Neural crest cell (in vitro differentiated cells): ENCODE measurements at regions not wholly inside any gene's neighbourhood (a gene's known extent, or its start where the extent isn't known, plus 50 kb on each side); places are given as distances from the start of the nearest gene placed in this dataset.
A peak's percentile ranks its signal among the peaks of the same experiment; 100 is the strongest.

Source experiments
- DNase-seq: peaks from one replicate; pipeline ENCODE4 v3.0.0; 2021; ENCODE audit warnings: low read depth, mixed read lengths, low spot score
- H3K27ac Mint-ChIP-seq: one replicate; pipeline ENCODE4 v1.8.0; 2021; ENCODE audit warnings: mild to moderate bottlenecking, mixed read lengths; ENCODE audit not compliant: unreplicated experiment
- H3K27me3 Mint-ChIP-seq: 2 replicates; pipeline ENCODE4 v1.8.0; 2021; ENCODE audit warnings: low read depth, mild to moderate bottlenecking, mixed read lengths
- H3K36me3 Mint-ChIP-seq: 2 replicates; pipeline ENCODE4 v1.8.0; 2021; ENCODE audit warnings: low read depth, mild to moderate bottlenecking, mixed read lengths
- H3K4me1 Mint-ChIP-seq: 2 replicates; pipeline ENCODE4 v1.8.0; 2021; ENCODE audit warnings: mixed read lengths
- H3K4me3 Mint-ChIP-seq: one replicate; pipeline ENCODE4 v1.8.0; 2021; ENCODE audit warnings: mild to moderate bottlenecking, mixed read lengths
- H3K9me3 Mint-ChIP-seq: 2 replicates; pipeline ENCODE4 v1.8.0; 2021; ENCODE audit warnings: mixed read lengths
- CTCF ChIP-seq: fragments of 200-600 bp; sonication (generic); conservative IDR thresholded peaks from 2 replicates; pipeline ENCODE4 v1.5.0; 2021; ENCODE audit warnings: antibody characterized with exemption, mild to moderate bottlenecking

- no peak overlapping the region for H3K4me3 Mint-ChIP-seq
- no peaks in the 10 kb centered on the region for H3K36me3 Mint-ChIP-seq
- no peak for TF ChIP-seq CTCF
- no peaks in the 10 kb centered on the region for H3K4me1 Mint-ChIP-seq
- DNase-seq, result no peak
- no peaks in the 10 kb centered on the region for H3K9me3 Mint-ChIP-seq
- no peak overlapping the region for H3K27ac Mint-ChIP-seq
- no peaks in the 10 kb centered on the region for H3K27me3 Mint-ChIP-seq
Observed at GRCh38 chr18:39039813-39040212, 1474.2 kb upstream of the CELF4 start.

- H3K4me1 Mint-ChIP-seq, result no peaks in the 10 kb centered on the region
- no peak overlapping the region for H3K27ac Mint-ChIP-seq
- H3K4me3 Mint-ChIP-seq, result no peak overlapping the region
- no peaks in the 10 kb centered on the region for H3K9me3 Mint-ChIP-seq
- no peak for DNase-seq
- no peaks in the 10 kb centered on the region for H3K36me3 Mint-ChIP-seq
- TF ChIP-seq CTCF, result no peak
- H3K27me3 Mint-ChIP-seq, result no peaks in the 10 kb centered on the region
Observed at GRCh38 chr18:39037925-39038324, 1472.3 kb upstream of the CELF4 start.

GRCh38 chr18:39033312-39033711 is 1467.7 kb upstream of the CELF4 start:
- Mint-ChIP-seq H3K4me1 (peaks cover 9% of the 10 kb centered on the region), H3K27me3 (no peaks in the 10 kb centered on the region), H3K4me3 (no peak overlapping the region), H3K9me3 (no peaks in the 10 kb centered on the region), H3K36me3 (no peaks in the 10 kb centered on the region), H3K27ac (no peak overlapping the region)
- no peak for DNase-seq
- no peak for TF ChIP-seq CTCF

- peaks cover 9% of the 10 kb centered on the region for H3K4me1 Mint-ChIP-seq
- H3K36me3 Mint-ChIP-seq, result no peaks in the 10 kb centered on the region
- H3K27ac Mint-ChIP-seq, result no peak overlapping the region
- no peak overlapping the region for H3K4me3 Mint-ChIP-seq
- H3K9me3 Mint-ChIP-seq, result no peaks in the 10 kb centered on the region
- no peaks in the 10 kb centered on the region for H3K27me3 Mint-ChIP-seq
- no peak for TF ChIP-seq CTCF
- DNase-seq, result no peak
Observed at GRCh38 chr18:39031647-39032046, 1466.0 kb upstream of the CELF4 start.

- H3K27ac Mint-ChIP-seq, result peak overlapping the region; percentile 15
- H3K27me3 Mint-ChIP-seq, result no peaks in the 10 kb centered on the region
- H3K4me1 Mint-ChIP-seq, result peaks cover 9% of the 10 kb centered on the region
- no peak for TF ChIP-seq CTCF
- H3K4me3 Mint-ChIP-seq, result no peak overlapping the region
- no peak for DNase-seq
- H3K9me3 Mint-ChIP-seq, result no peaks in the 10 kb centered on the region
- no peaks in the 10 kb centered on the region for H3K36me3 Mint-ChIP-seq
Observed at GRCh38 chr18:39030124-39030655, 1464.6 kb upstream of the CELF4 start.

GRCh38 chr18:39025531-39025930 is 1459.9 kb upstream of the CELF4 start:
- H3K36me3 Mint-ChIP-seq, result no peaks in the 10 kb centered on the region
- H3K27ac Mint-ChIP-seq, result no peak overlapping the region
- H3K27me3 Mint-ChIP-seq, result no peaks in the 10 kb centered on the region
- peaks cover 9% of the 10 kb centered on the region for H3K4me1 Mint-ChIP-seq
- DNase-seq, result no peak
- no peak for TF ChIP-seq CTCF
- H3K4me3 Mint-ChIP-seq, result no peak overlapping the region
- no peaks in the 10 kb centered on the region for H3K9me3 Mint-ChIP-seq
